DMS153 (cell line): ENCODE measurements at regions not wholly inside any gene's neighbourhood (a gene's known extent, or its start where the extent isn't known, plus 50 kb on each side); places are given as distances from the start of the nearest gene placed in this dataset.

Experiments
- DNase-seq: peaks from one replicate; lab custom pipeline; 2025; lab: John Stamatoyannopoulos, UW

DNA sequence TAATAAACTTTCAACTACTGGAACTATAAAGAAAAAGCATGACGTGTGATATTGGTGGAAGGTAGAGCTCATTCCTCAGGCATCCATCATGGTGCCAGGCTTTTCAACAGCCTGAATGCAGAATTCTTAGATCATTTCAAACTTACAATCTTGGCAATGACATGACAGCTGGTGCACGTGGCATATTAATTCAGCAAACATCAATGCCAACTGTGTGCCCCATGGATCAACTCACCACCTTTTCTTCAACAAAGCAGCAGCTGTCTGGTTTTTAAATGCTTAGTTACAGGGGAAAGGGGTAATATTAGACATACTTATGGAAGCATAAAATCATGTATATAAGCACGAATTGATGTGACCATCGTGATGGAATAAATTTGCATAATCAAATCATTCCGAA, 56.0 kb upstream of the OR13F1 start:
- no peak for DNase-seq
